Testis (tissue), 2 donors: ENCODE measurements at regions not wholly inside any gene's neighbourhood (a gene's known extent, or its start where the extent isn't known, plus 50 kb on each side); places are given as distances from the start of the nearest gene placed in this dataset.

Source experiments
- DNase-seq: peaks from one replicate; pipeline ENCODE4 v3.0.0-alpha.2; 2019
- H3K27ac ChIP-seq, 2 donors: fragments of 200-600 bp; sonication (generic); one replicate each; pipeline ENCODE4 v1.5.1; 2019
- H3K27me3 ChIP-seq: fragments of 200-600 bp; sonication (generic); one replicate; pipeline ENCODE4 v1.5.1; 2019
- H3K36me3 ChIP-seq: fragments of 200-600 bp; sonication (generic); one replicate; pipeline ENCODE4 v1.5.1; 2017; ENCODE audit warnings: low read depth; ENCODE audit errors: missing control alignments
- H3K4me1 ChIP-seq: fragments of 200-600 bp; sonication (generic); one replicate; pipeline ENCODE4 v1.5.1; 2019
- H3K4me3 ChIP-seq, 2 donors: fragments of 200-600 bp; sonication (generic); one replicate each; pipeline ENCODE4 v1.5.1; 2017 to 2019
- H3K9me3 ChIP-seq: fragments of 200-600 bp; sonication (generic); one replicate; pipeline ENCODE4 v1.5.1; 2017
- CTCF ChIP-seq, 3 experiments: fragments of 450-650 bp in 2 of 3; fragments of 200-600 bp in 1 of 3; sonication (generic) in 1 of 3; IDR thresholded peaks; one replicate each; pipeline ENCODE4 v1.5.1; 2016 to 2019; ENCODE audit warnings: antibody characterized with exemption in 3 of 3, mild to moderate bottlenecking in 2 of 3, moderate library complexity in 1 of 3
- POLR2A ChIP-seq: fragments of 450-650 bp; IDR thresholded peaks from one replicate; pipeline ENCODE4 v1.6.1; 2017; ENCODE audit warnings: antibody characterized with exemption, mild to moderate bottlenecking, moderate library complexity
- WGBS, 2 donors: methylation state at CpG; one replicate each; pipeline ENCODE4 v1.1.5; 2018; 5-methylcytosine and 5-hydroxymethylcytosine counted together
- intact Hi-C: fragments of 100-400 bp; cut with DNase I; formaldehyde crosslinking; loops from one replicate; pipeline ENCODE4 v1.15.1; 2023; ENCODE audit warnings: low total_unique reads

- H3K4me1 ChIP-seq: no peaks in the 10 kb centered on the region
- H3K27ac ChIP-seq: no peak overlapping the region
- no peak overlapping the region for H3K4me3 ChIP-seq
- no peak for DNase-seq
- H3K27me3 ChIP-seq: no peaks in the 10 kb centered on the region
- TF ChIP-seq POLR2A (no peak), CTCF (IDR thresholded peaks at IDR 0.05) (no peak)
- H3K9me3 ChIP-seq: no peaks in the 10 kb centered on the region
- intact Hi-C loops: no loop called here
- H3K36me3 ChIP-seq: no peaks in the 10 kb centered on the region
- 77 to 82% methylated on average over 4 of the region's 4 CpGs for WGBS, 2 donors
These were observed 392.1 kb downstream of the DTWD2 start for GRCh38 chr5:118596255-118596654.

GRCh38 chr5:118593003-118593328 is 395.4 kb downstream of the DTWD2 start:
- Histone ChIP-seq H3K4me1 (no peaks in the 10 kb centered on the region), H3K9me3 (no peaks in the 10 kb centered on the region), H3K27me3 (no peaks in the 10 kb centered on the region), H3K27ac (no peak overlapping the region), H3K36me3 (no peaks in the 10 kb centered on the region), H3K4me3 (no peak overlapping the region)
- intact Hi-C loops: no loop called here
- no peak for TF ChIP-seq POLR2A
- TF ChIP-seq CTCF (IDR thresholded peaks at IDR 0.05): no peak
- WGBS, 2 donors: 96 to 100% methylated on average over 1 of the region's 1 CpG
- no peak for DNase-seq

- 55 to 58% methylated on average over 5 of the region's 5 CpGs for WGBS, 2 donors
- TF ChIP-seq CTCF (IDR thresholded peaks at IDR 0.05) (no peak), POLR2A (no peak)
- Histone ChIP-seq H3K4me3 (no peak overlapping the region), H3K27me3 (no peaks in the 10 kb centered on the region), H3K9me3 (no peaks in the 10 kb centered on the region), H3K36me3 (no peaks in the 10 kb centered on the region), H3K27ac (no peak overlapping the region), H3K4me1 (no peaks in the 10 kb centered on the region)
- DNase-seq: no peak
- intact Hi-C loops: no loop called here
These were observed 395.9 kb downstream of the DTWD2 start for GRCh38 chr5:118592229-118593002.

GRCh38 chr5:118590806-118591205 is 397.5 kb downstream of the DTWD2 start:
- H3K36me3 ChIP-seq: no peaks in the 10 kb centered on the region
- 92 to 94% methylated on average over 2 of the region's 2 CpGs for WGBS, 2 donors
- H3K27ac ChIP-seq: no peak overlapping the region
- no peaks in the 10 kb centered on the region for H3K27me3 ChIP-seq
- H3K4me1 ChIP-seq: no peaks in the 10 kb centered on the region
- H3K9me3 ChIP-seq: no peaks in the 10 kb centered on the region
- intact Hi-C loops: no loop called here
- TF ChIP-seq POLR2A (no peak), CTCF (IDR thresholded peaks at IDR 0.05) (no peak)
- no peak for DNase-seq
- no peak overlapping the region for H3K4me3 ChIP-seq

GRCh38 chr5:118580949-118581348 is 407.4 kb downstream of the DTWD2 start:
- 79% methylated on average over 5 of the region's 5 CpGs for WGBS, 2 donors
- intact Hi-C loops: no loop called here
- Histone ChIP-seq H3K9me3 (no peaks in the 10 kb centered on the region), H3K36me3 (no peaks in the 10 kb centered on the region), H3K27me3 (no peaks in the 10 kb centered on the region), H3K27ac (no peak overlapping the region), H3K4me1 (peaks cover 8% of the 10 kb centered on the region), H3K4me3 (no peak overlapping the region)
- no peak for DNase-seq
- TF ChIP-seq POLR2A (no peak), CTCF (IDR thresholded peaks at IDR 0.05) (no peak)
